Loucy (cell line): ENCODE measurements at regions not wholly inside any gene's neighbourhood (a gene's known extent, or its start where the extent isn't known, plus 50 kb on each side); places are given as distances from the start of the nearest gene placed in this dataset.

Experiments
- H2AFZ ChIP-seq: fragments of 200-600 bp; sonication (generic); 2 replicates; pipeline ENCODE4 v1.6.0; 2016; ENCODE audit warnings: antibody characterized with exemption, mild to moderate bottlenecking, low read length, moderate library complexity
- H3F3A ChIP-seq: fragments of 200-600 bp; 2 replicates; pipeline ENCODE4 v1.6.0; 2016; ENCODE audit warnings: antibody characterized with exemption, low read depth, mild to moderate bottlenecking
- H3K27me3 ChIP-seq: fragments of 200-600 bp; sonication (generic); 2 replicates; pipeline ENCODE4 v1.6.1; 2014; ENCODE audit warnings: low read length, mild to moderate bottlenecking; ENCODE audit not compliant: insufficient read depth, poor library complexity, severe bottlenecking
- H3K36me3 ChIP-seq: fragments of 200-600 bp; sonication (generic); 2 replicates; pipeline ENCODE4 v1.6.1; 2016; ENCODE audit warnings: low read length; ENCODE audit not compliant: insufficient read depth
- H3K4me1 ChIP-seq: fragments of 200-600 bp; sonication (generic); 2 replicates; pipeline ENCODE4 v1.5.1; 2014; ENCODE audit warnings: low read length, mild to moderate bottlenecking; ENCODE audit not compliant: insufficient read depth, poor library complexity, severe bottlenecking
- H3K4me2 ChIP-seq: fragments of 200-600 bp; sonication (generic); 2 replicates; pipeline ENCODE4 v1.6.0; 2014; ENCODE audit warnings: antibody characterized with exemption, low read length, low read depth, mild to moderate bottlenecking; ENCODE audit not compliant: poor library complexity, severe bottlenecking
- H3K4me3 ChIP-seq: fragments of 200-600 bp; sonication (generic); 2 replicates; pipeline ENCODE4 v1.5.1; 2014; ENCODE audit warnings: low read length, mild to moderate bottlenecking, mixed read lengths; ENCODE audit not compliant: poor library complexity, severe bottlenecking
- H3K79me2 ChIP-seq: fragments of 200-600 bp; sonication (generic); 2 replicates; pipeline ENCODE4 v1.6.1; 2014; ENCODE audit warnings: low read length; ENCODE audit not compliant: insufficient read depth
- H3K9ac ChIP-seq: fragments of 200-600 bp; sonication (generic); 2 replicates; pipeline ENCODE4 v1.6.0; 2014; ENCODE audit warnings: mild to moderate bottlenecking, low read depth, low read length, moderate library complexity; ENCODE audit not compliant: poor library complexity, severe bottlenecking
- H3K9me2 ChIP-seq: fragments of 200-600 bp; sonication (generic); replicated peaks from 2 replicates; pipeline ENCODE4 v1.6.1; 2016; ENCODE audit warnings: low read depth, low read length, mixed read lengths
- H3K9me3 ChIP-seq: fragments of 200-600 bp; sonication (generic); 2 replicates; pipeline ENCODE4 v1.6.1; 2014; ENCODE audit warnings: mild to moderate bottlenecking, antibody characterized with exemption, low read length, low read depth; ENCODE audit not compliant: insufficient read depth
- H4K20me1 ChIP-seq: fragments of 200-600 bp; sonication (generic); 2 replicates; pipeline ENCODE4 v1.6.0; 2014; ENCODE audit warnings: antibody characterized with exemption, low read length, mild to moderate bottlenecking; ENCODE audit not compliant: insufficient read depth, poor library complexity, severe bottlenecking
- EZH2phosphoT487 ChIP-seq: fragments of 200-600 bp; IDR thresholded peaks from 2 replicates; pipeline ENCODE4 v1.6.1; 2018; ENCODE audit warnings: antibody characterized with exemption, mild to moderate bottlenecking, moderate library complexity, borderline replicate concordance
- TF ChIP-seq, protein P1 (sequence below): fragments of 200-600 bp; sonication (generic); conservative IDR thresholded peaks from 2 replicates; pipeline ENCODE4 v1.5.1; 2014; ENCODE audit warnings: mild to moderate bottlenecking, antibody characterized with exemption, low read length

DNA sequence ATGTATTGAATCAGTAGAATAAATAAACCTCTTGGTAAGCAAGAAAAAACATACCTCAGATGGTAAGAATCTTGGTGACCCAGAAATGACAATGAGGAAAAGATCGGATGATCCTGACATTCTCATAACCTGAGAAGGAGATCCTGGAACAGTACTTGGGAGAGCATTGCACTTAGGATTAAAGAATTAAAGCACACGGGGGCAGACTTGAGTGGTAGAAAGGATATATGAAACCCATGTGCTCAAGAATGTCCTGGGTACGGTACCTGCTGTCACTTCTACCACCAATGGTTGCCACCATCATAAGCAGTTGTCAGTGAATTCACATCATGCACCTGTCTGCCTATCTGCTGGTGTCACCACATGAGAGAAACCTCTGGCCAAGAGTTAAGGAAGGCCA lies 108.9 kb upstream of the GJB5 start:
- no peaks in the 10 kb centered on the region for H3K79me2 ChIP-seq
- no peaks in the 10 kb centered on the region for H3F3A ChIP-seq
- TF ChIP-seq, protein P1, sequence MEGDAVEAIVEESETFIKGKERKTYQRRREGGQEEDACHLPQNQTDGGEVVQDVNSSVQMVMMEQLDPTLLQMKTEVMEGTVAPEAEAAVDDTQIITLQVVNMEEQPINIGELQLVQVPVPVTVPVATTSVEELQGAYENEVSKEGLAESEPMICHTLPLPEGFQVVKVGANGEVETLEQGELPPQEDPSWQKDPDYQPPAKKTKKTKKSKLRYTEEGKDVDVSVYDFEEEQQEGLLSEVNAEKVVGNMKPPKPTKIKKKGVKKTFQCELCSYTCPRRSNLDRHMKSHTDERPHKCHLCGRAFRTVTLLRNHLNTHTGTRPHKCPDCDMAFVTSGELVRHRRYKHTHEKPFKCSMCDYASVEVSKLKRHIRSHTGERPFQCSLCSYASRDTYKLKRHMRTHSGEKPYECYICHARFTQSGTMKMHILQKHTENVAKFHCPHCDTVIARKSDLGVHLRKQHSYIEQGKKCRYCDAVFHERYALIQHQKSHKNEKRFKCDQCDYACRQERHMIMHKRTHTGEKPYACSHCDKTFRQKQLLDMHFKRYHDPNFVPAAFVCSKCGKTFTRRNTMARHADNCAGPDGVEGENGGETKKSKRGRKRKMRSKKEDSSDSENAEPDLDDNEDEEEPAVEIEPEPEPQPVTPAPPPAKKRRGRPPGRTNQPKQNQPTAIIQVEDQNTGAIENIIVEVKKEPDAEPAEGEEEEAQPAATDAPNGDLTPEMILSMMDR: 0 out of 2 replicates have a peak, but pooled peaks have one; percentile 14
- TF ChIP-seq EZH2phosphoT487: no peak
- H3K9me3 ChIP-seq: no peaks in the 10 kb centered on the region
- no peaks in the 10 kb centered on the region for H3K9me2 ChIP-seq
- no peaks in the 10 kb centered on the region for H3K27me3 ChIP-seq
- no peaks in the 10 kb centered on the region for H3K36me3 ChIP-seq
- H2AFZ ChIP-seq: no peak overlapping the region
- H3K4me2 ChIP-seq: no peak overlapping the region
- H3K4me1 ChIP-seq: no peaks in the 10 kb centered on the region
- no peaks in the 10 kb centered on the region for H4K20me1 ChIP-seq
- no peak overlapping the region for H3K4me3 ChIP-seq
- no peak overlapping the region for H3K9ac ChIP-seq

DNA sequence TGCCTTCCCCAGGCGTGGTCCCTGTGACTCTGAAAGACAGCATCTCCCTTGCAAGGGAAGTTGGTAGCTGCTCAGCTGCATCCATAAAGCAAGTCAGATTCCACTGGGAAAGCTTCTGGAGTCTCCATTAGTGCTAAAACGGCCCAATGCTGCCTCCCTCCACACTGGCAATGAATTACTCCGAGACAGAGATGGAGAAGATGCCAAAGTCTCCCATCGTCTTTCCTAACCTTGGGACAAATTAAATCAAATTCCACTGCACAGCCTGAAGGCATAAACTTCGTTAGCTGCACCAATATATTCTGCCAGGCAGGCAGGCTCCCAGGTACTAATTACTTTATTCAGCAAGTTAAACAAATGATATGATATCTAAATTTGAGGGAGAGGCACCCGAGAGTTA lies 106.3 kb upstream of the GJB5 start:
- H3K27me3 ChIP-seq: no peaks in the 10 kb centered on the region
- TF ChIP-seq, protein P1: no peak
- no peak for TF ChIP-seq EZH2phosphoT487

DNA sequence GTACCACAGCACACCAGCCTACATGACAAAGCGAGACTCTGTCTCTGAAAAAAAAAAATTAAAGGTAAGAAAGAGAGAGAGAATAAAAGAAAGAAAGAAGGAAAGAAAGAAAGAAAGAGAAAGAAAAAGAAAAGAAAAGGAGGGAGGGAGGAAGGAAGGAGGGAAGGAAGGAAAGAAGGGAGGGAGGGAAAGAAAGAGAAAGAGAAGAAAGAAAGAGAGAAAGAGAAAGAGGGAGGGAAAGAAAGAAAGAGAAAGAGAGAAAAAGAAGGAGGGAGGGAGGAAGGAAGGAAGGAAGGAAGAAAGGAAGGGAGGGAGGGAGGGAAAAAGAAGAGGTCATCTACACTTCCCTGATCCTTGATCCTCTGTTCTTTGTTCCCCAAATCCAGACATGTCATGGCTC lies 104.8 kb upstream of the GJB5 start:
- H3K79me2 ChIP-seq: no peaks in the 10 kb centered on the region
- H4K20me1 ChIP-seq: no peaks in the 10 kb centered on the region
- H3K9ac ChIP-seq: no peak overlapping the region
- no peaks in the 10 kb centered on the region for H3K9me3 ChIP-seq
- H3K4me3 ChIP-seq: no peak overlapping the region
- no peak overlapping the region for H3K4me2 ChIP-seq
- H3K36me3 ChIP-seq: no peaks in the 10 kb centered on the region
- H2AFZ ChIP-seq: no peak overlapping the region
- H3K9me2 ChIP-seq: no peaks in the 10 kb centered on the region
- no peaks in the 10 kb centered on the region for H3F3A ChIP-seq
- H3K4me1 ChIP-seq: no peaks in the 10 kb centered on the region
- TF ChIP-seq, protein P1: no peak
- TF ChIP-seq EZH2phosphoT487: no peak
- H3K27me3 ChIP-seq: no peaks in the 10 kb centered on the region

More for the DNA sequence above, 106.3 kb upstream of the GJB5 start:
- Histone ChIP-seq H3K4me1 (no peaks in the 10 kb centered on the region), H3K9me2 (no peaks in the 10 kb centered on the region), H3K9ac (no peak overlapping the region), H3K9me3 (no peaks in the 10 kb centered on the region), H2AFZ (no peak overlapping the region), H3K79me2 (no peaks in the 10 kb centered on the region), H3K4me2 (no peak overlapping the region), H3K36me3 (no peaks in the 10 kb centered on the region), H3F3A (no peaks in the 10 kb centered on the region), H3K4me3 (no peak overlapping the region), H4K20me1 (no peaks in the 10 kb centered on the region)
